ENCODE measurements at regions not wholly inside any gene's neighbourhood (a gene's known extent, or its start where the extent isn't known, plus 50 kb on each side); places are given as distances from the start of the nearest gene placed in this dataset.

- TF ChIP-seq POLR2AphosphoS5 (IDR thresholded peaks at IDR 0.05; ENCODE audit: low read depth, low read length) = no peak
- TF ChIP-seq CTCF (IDR thresholded peaks at IDR 0.05) = no peak
- no peak for TF ChIP-seq REST (IDR thresholded peaks at IDR 0.05; ENCODE audit: insufficient read depth in 1 of 2, low read depth in 2 of 2, low read length in 1 of 2)
- no peak for TF ChIP-seq TCF7L2 (IDR thresholded peaks at IDR 0.05; ENCODE audit: low read depth, low read length)
- TF ChIP-seq SIN3A (IDR thresholded peaks at IDR 0.05; ENCODE audit: borderline replicate concordance, insufficient read depth, low read depth, low read length) = no peak
These were observed 256.5 kb upstream of the NT5E start for GRCh38 chr6:85193339-85193738.
